ENCODE measurements at regions not wholly inside any gene's neighbourhood (a gene's known extent, or its start where the extent isn't known, plus 50 kb on each side); places are given as distances from the start of the nearest gene placed in this dataset.

GRCh38 chr10:106183041-106183440 is 981.5 kb downstream of the SORCS1 start:
- no peak for DNase-seq (ENCODE audit: low read depth)

- DNase-seq (ENCODE audit: low read depth), result no peak
Observed at GRCh38 chr10:106182542-106182941, 982.0 kb downstream of the SORCS1 start.

GRCh38 chr10:106181501-106181900 is 983.0 kb downstream of the SORCS1 start:
- DNase-seq (ENCODE audit: low read depth), result peak; percentile 14

GRCh38 chr10:106179430-106179829 is 985.1 kb downstream of the SORCS1 start:
- no peak for DNase-seq (ENCODE audit: low read depth)

- no peak for DNase-seq (ENCODE audit: low read depth)
Observed at GRCh38 chr10:106175760-106176377, 988.6 kb downstream of the SORCS1 start.

GRCh38 chr10:106173838-106174237 is 990.7 kb downstream of the SORCS1 start:
- no peak for DNase-seq (ENCODE audit: low read depth)

- no peak for DNase-seq (ENCODE audit: low read depth)
Observed at GRCh38 chr10:106169241-106169640, 995.3 kb downstream of the SORCS1 start.

- no peak for DNase-seq (ENCODE audit: low read depth)
Observed at GRCh38 chr10:106167946-106168345, 996.6 kb downstream of the SORCS1 start.

GRCh38 chr10:106158241-106158640 is 1006.3 kb downstream of the SORCS1 start:
- DNase-seq (ENCODE audit: low read depth), result no peak

- no peak for DNase-seq (ENCODE audit: low read depth)
Observed at GRCh38 chr10:106147021-106147420, 1017.5 kb downstream of the SORCS1 start.

- no peak for DNase-seq (ENCODE audit: low read depth)
Observed at GRCh38 chr10:106139915-106140314, 1024.6 kb downstream of the SORCS1 start.

GRCh38 chr10:106136175-106136574 is 1028.3 kb downstream of the SORCS1 start:
- no peak for DNase-seq (ENCODE audit: low read depth)

- no peak for DNase-seq (ENCODE audit: low read depth)
Observed at GRCh38 chr10:106134326-106135000, 1030.0 kb downstream of the SORCS1 start.

- DNase-seq (ENCODE audit: low read depth), result no peak
Observed at GRCh38 chr10:106133451-106133850, 1031.1 kb downstream of the SORCS1 start.

GRCh38 chr10:106132956-106133355 is 1031.5 kb downstream of the SORCS1 start:
- no peak for DNase-seq (ENCODE audit: low read depth)

GRCh38 chr10:106114656-106115186 is 1049.8 kb downstream of the SORCS1 start:
- DNase-seq (ENCODE audit: low read depth), result no peak

GRCh38 chr10:106111246-106111645 is 1053.3 kb downstream of the SORCS1 start:
- DNase-seq (ENCODE audit: low read depth), result no peak

GRCh38 chr10:106107706-106108105 is 1056.8 kb downstream of the SORCS1 start:
- no peak for DNase-seq (ENCODE audit: low read depth)

GRCh38 chr10:106106114-106106513 is 1058.4 kb downstream of the SORCS1 start:
- DNase-seq (ENCODE audit: low read depth), result no peak

GRCh38 chr10:106089855-106090254 is 1074.7 kb downstream of the SORCS1 start:
- no peak for DNase-seq (ENCODE audit: low read depth)

GRCh38 chr10:106086391-106086790 is 1078.1 kb downstream of the SORCS1 start:
- no peak for DNase-seq (ENCODE audit: low read depth)

- no peak for DNase-seq (ENCODE audit: low read depth)
Observed at GRCh38 chr10:106083572-106083971, 1080.9 kb downstream of the SORCS1 start.

- DNase-seq (ENCODE audit: low read depth), result no peak
Observed at GRCh38 chr10:106082865-106083264, 1081.6 kb downstream of the SORCS1 start.
